Esophagus muscularis mucosa (tissue), 4 donors: ENCODE measurements at regions not wholly inside any gene's neighbourhood (a gene's known extent, or its start where the extent isn't known, plus 50 kb on each side); places are given as distances from the start of the nearest gene placed in this dataset.

ENCODE experiments used
- DNase-seq: peaks from one replicate; pipeline ENCODE4 v3.0.0-alpha.2; 2017; ENCODE audit errors: extremely low spot score
- H3K27ac ChIP-seq, 4 donors: fragments of 200-600 bp; sonication (generic); replicated peaks in 1 of 4; 1 replicate in 3 of 4; 2 replicates in 1 of 4; pipeline ENCODE4 v1.5.1; 2016 to 2019; ENCODE audit warnings: mild to moderate bottlenecking in 1 of 4
- H3K27me3 ChIP-seq, 4 donors: fragments of 200-600 bp; sonication (generic); one replicate each; pipeline versions ENCODE4 v1.5.1 to v1.6.0; 2016 to 2019
- H3K36me3 ChIP-seq, 4 donors: fragments of 200-600 bp; sonication (generic); one replicate each; pipeline ENCODE4 v1.5.1; 2016 to 2019
- H3K4me1 ChIP-seq, 4 donors: fragments of 200-600 bp; sonication (generic); one replicate each; pipeline ENCODE4 v1.5.1; 2016 to 2019
- H3K4me3 ChIP-seq, 4 donors: fragments of 200-600 bp; sonication (generic); 1 replicate in 2 of 4; 2 replicates in 2 of 4; pipeline ENCODE4 v1.5.1; 2016 to 2019; ENCODE audit warnings: mild to moderate bottlenecking in 4 of 4, moderate library complexity in 1 of 4
- H3K9me3 ChIP-seq, 4 donors: fragments of 200-600 bp; sonication (generic); 1 replicate in 3 of 4; 2 replicates in 1 of 4; pipeline ENCODE4 v1.5.1; 2016 to 2019
- CTCF ChIP-seq, 3 experiments: fragments of 200-600 bp in 2 of 3; fragments of 450-650 bp in 1 of 3; sonication (generic) in 2 of 3; IDR thresholded peaks; one replicate each; pipeline ENCODE4 v1.5.1; 2017 to 2019; ENCODE audit warnings: antibody characterized with exemption in 3 of 3, mild to moderate bottlenecking in 2 of 3, moderate library complexity in 1 of 3
- EP300 ChIP-seq: sonication (generic); formaldehyde crosslinking; IDR thresholded peaks from one replicate; pipeline ENCODE4 v1.6.1; 2017; ENCODE audit warnings: antibody characterized with exemption
- POLR2A ChIP-seq: fragments of 450-650 bp; IDR thresholded peaks from one replicate; pipeline ENCODE4 v1.6.1; 2017; ENCODE audit warnings: antibody characterized with exemption, moderate library complexity, mild to moderate bottlenecking, low read depth
- POLR2AphosphoS5 ChIP-seq, 2 donors: sonication (generic); formaldehyde crosslinking; IDR thresholded peaks; one replicate each; pipeline ENCODE4 v1.6.1; 2017; ENCODE audit warnings: antibody characterized with exemption in 2 of 2
- WGBS: methylation state at CpG from one replicate; pipeline ENCODE4 v1.1.5; 2018; 5-methylcytosine and 5-hydroxymethylcytosine counted together
- intact Hi-C: fragments of 100-400 bp; cut with DNase I; formaldehyde crosslinking; loops from one replicate; pipeline ENCODE4 v1.15.1; 2023

DNA sequence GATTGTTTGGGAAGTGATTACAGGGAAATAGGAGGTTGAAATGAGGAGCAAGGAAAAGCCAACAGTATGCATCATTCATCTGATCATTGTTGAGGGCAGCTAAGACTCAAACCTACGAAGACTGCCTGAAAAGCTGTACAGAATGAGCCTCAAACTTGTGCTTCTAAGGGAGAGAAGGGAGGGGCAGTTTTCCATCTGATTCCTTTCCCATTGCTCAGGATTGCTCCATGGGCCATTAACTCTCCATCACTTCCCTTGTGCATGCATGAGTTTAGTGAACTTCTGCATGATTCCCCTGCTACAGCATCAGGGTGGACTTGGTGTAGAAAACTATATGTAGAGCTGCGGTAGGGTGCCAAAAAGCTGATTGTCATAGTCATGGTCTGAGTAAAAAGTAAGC lies 742.7 kb upstream of the SLC35B3 start:
- H3K9me3 ChIP-seq = no peaks in the 10 kb centered on the region
- H3K4me1 ChIP-seq = no peaks in the 10 kb centered on the region
- intact Hi-C loops = no loop called here
- H3K36me3 ChIP-seq = no peaks in the 10 kb centered on the region
- no peak overlapping the region for H3K4me3 ChIP-seq
- H3K27me3 ChIP-seq = no peaks in the 10 kb centered on the region
- 83% methylated on average over 2 of the region's 2 CpGs for WGBS
- DNase-seq = no peak
- H3K27ac ChIP-seq = no peak overlapping the region
- TF ChIP-seq POLR2AphosphoS5 (IDR thresholded peaks at IDR 0.05) (no peak), POLR2A (no peak), CTCF (IDR thresholded peaks at IDR 0.05) (no peak), EP300 (no peak)

- Histone ChIP-seq H3K27ac (no peak overlapping the region), H3K9me3 (no peaks in the 10 kb centered on the region), H3K36me3 (no peaks in the 10 kb centered on the region), H3K27me3 (no peaks in the 10 kb centered on the region), H3K4me1 (no peaks in the 10 kb centered on the region), H3K4me3 (no peak overlapping the region)
- intact Hi-C loops = no loop called here
- 84% methylated on average over 7 of the region's 7 CpGs for WGBS
- TF ChIP-seq POLR2AphosphoS5 (IDR thresholded peaks at IDR 0.05) (no peak), EP300 (no peak), CTCF (IDR thresholded peaks at IDR 0.05) (no peak), POLR2A (no peak)
- DNase-seq = no peak
These were observed 737.9 kb upstream of the SLC35B3 start for GRCh38 chr6:9173229-9173628.

DNA sequence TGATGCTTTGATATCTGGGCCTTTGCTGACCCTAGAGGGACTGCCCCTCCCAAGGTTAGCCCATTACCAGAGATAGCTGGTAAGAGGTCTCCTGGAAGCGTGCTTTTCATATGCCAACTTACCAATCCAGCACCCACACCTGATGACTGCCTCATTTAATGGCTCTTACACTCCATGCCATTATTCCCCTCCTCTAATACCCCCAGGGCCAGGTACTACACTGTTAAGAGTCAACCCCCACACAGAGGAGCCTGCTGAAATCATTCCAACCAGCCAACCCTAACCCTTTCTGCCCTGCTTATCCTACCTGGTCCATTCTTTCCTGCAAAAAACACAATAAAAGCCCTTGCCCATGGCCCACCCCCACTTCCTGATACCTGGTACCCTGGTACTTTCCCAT lies 736.8 kb upstream of the SLC35B3 start:
- TF ChIP-seq POLR2AphosphoS5 (IDR thresholded peaks at IDR 0.05) = no peak
- no peak for TF ChIP-seq EP300
- TF ChIP-seq CTCF (IDR thresholded peaks at IDR 0.05) = no peak
- no peak for TF ChIP-seq POLR2A
- 83% methylated on average over 1 of the region's 1 CpG for WGBS
- DNase-seq = no peak
- Histone ChIP-seq H3K27ac (no peak overlapping the region), H3K4me3 (no peak overlapping the region), H3K27me3 (no peaks in the 10 kb centered on the region), H3K4me1 (no peaks in the 10 kb centered on the region), H3K9me3 (no peaks in the 10 kb centered on the region), H3K36me3 (no peaks in the 10 kb centered on the region)
- intact Hi-C loops = no loop called here

- TF ChIP-seq POLR2A = no peak
- no peak for TF ChIP-seq CTCF (IDR thresholded peaks at IDR 0.05)
- TF ChIP-seq EP300 = no peak
- TF ChIP-seq POLR2AphosphoS5 (IDR thresholded peaks at IDR 0.05) = no peak
- no peaks in the 10 kb centered on the region for H3K4me1 ChIP-seq
- no peaks in the 10 kb centered on the region for H3K36me3 ChIP-seq
- H3K27me3 ChIP-seq = no peaks in the 10 kb centered on the region
- no peak overlapping the region for H3K4me3 ChIP-seq
- intact Hi-C loops = no loop called here
- WGBS = 84% methylated on average over 1 of the region's 1 CpG
- H3K9me3 ChIP-seq = peaks cover 0 to 9% (median 4%) of the 10 kb centered on the region in 4 donors
- no peak overlapping the region for H3K27ac ChIP-seq
- DNase-seq = no peak
These were observed 733.3 kb upstream of the SLC35B3 start for GRCh38 chr6:9168669-9169068.

GRCh38 chr6:9161731-9162130 lies 726.4 kb upstream of the SLC35B3 start:
- no peak for DNase-seq
- Histone ChIP-seq H3K27me3 (no peaks in the 10 kb centered on the region), H3K27ac (no peak overlapping the region), H3K9me3 (peaks cover 0 to 18% (median 11%) of the 10 kb centered on the region in 4 donors), H3K36me3 (no peaks in the 10 kb centered on the region), H3K4me3 (no peak overlapping the region), H3K4me1 (no peaks in the 10 kb centered on the region)
- TF ChIP-seq POLR2AphosphoS5 (IDR thresholded peaks at IDR 0.05) (no peak), POLR2A (no peak), CTCF (IDR thresholded peaks at IDR 0.05) (no peak), EP300 (no peak)
- intact Hi-C loops = no loop called here
